ENCODE measurements at regions not wholly inside any gene's neighbourhood (a gene's known extent, or its start where the extent isn't known, plus 50 kb on each side); places are given as distances from the start of the nearest gene placed in this dataset.

DNA sequence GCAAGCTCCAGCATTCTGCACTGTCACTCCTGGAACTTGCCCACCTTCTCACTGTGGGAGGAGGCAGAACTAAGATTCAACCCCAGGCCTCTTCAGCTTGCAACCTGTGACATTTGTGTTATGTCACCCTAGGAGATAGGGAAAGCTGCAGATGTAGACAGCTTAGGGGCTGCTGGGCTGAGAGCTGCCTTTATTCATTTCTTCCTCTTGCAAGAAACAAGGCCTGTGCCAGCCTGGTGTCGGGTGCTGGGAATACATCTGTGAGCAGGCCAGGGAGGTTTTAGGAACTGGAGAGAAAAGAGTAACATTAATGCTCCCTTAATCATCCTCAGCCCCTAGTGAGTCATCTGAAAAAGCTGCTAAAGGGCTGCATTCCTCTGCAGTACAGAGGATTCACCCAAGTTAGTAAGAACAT, 101.8 kb downstream of the FGF18 start:
- H3K27ac ChIP-seq: no peak overlapping the region
- no peaks in the 10 kb centered on the region for H3K36me3 ChIP-seq
- no peaks in the 10 kb centered on the region for H3K4me1 ChIP-seq (ENCODE audit: control insufficient read depth in 1 of 2, insufficient read depth in 1 of 2, low read depth in 1 of 2, low read length in 1 of 2)
- H3K27me3 ChIP-seq: peaks cover 4% of the 10 kb centered on the region
- no peak overlapping the region for H3K4me3 ChIP-seq (ENCODE audit: low read depth in 1 of 2, low read length in 1 of 2)
- no peaks in the 10 kb centered on the region for H3K9me3 ChIP-seq
- TF ChIP-seq CTCF (IDR thresholded peaks at IDR 0.05): no peak

GRCh38 chr5:171521679-171522078, 102.2 kb downstream of the FGF18 start:
- no peaks in the 10 kb centered on the region for H3K36me3 ChIP-seq
- no peak for TF ChIP-seq CTCF (IDR thresholded peaks at IDR 0.05)
- no peak overlapping the region for H3K4me3 ChIP-seq (ENCODE audit: low read depth in 1 of 2, low read length in 1 of 2)
- H3K9me3 ChIP-seq: no peaks in the 10 kb centered on the region
- H3K27ac ChIP-seq: no peak overlapping the region
- H3K4me1 ChIP-seq (ENCODE audit: control insufficient read depth in 1 of 2, insufficient read depth in 1 of 2, low read depth in 1 of 2, low read length in 1 of 2): no peaks in the 10 kb centered on the region
- peaks cover 4% of the 10 kb centered on the region for H3K27me3 ChIP-seq

- H3K27me3 ChIP-seq: peaks cover 4% of the 10 kb centered on the region
- H3K4me3 ChIP-seq (ENCODE audit: low read depth in 1 of 2, low read length in 1 of 2): no peak overlapping the region
- no peaks in the 10 kb centered on the region for H3K9me3 ChIP-seq
- H3K4me1 ChIP-seq (ENCODE audit: control insufficient read depth in 1 of 2, insufficient read depth in 1 of 2, low read depth in 1 of 2, low read length in 1 of 2): no peaks in the 10 kb centered on the region
- TF ChIP-seq CTCF (IDR thresholded peaks at IDR 0.05): no peak
- no peaks in the 10 kb centered on the region for H3K36me3 ChIP-seq
- H3K27ac ChIP-seq: no peak overlapping the region
Observed at GRCh38 chr5:171523781-171524180, 104.3 kb downstream of the FGF18 start.

GRCh38 chr5:171524466-171524865, 105.0 kb downstream of the FGF18 start:
- Histone ChIP-seq H3K36me3 (no peaks in the 10 kb centered on the region), H3K27me3 (peaks cover 4% of the 10 kb centered on the region), H3K27ac (no peak overlapping the region), H3K4me3 (ENCODE audit: low read depth in 1 of 2, low read length in 1 of 2) (no peak overlapping the region), H3K4me1 (ENCODE audit: control insufficient read depth in 1 of 2, insufficient read depth in 1 of 2, low read depth in 1 of 2, low read length in 1 of 2) (no peaks in the 10 kb centered on the region), H3K9me3 (no peaks in the 10 kb centered on the region)
- no peak for TF ChIP-seq CTCF (IDR thresholded peaks at IDR 0.05)

- Histone ChIP-seq H3K27me3 (peaks cover 4% of the 10 kb centered on the region), H3K27ac (no peak overlapping the region), H3K4me3 (ENCODE audit: low read depth in 1 of 2, low read length in 1 of 2) (no peak overlapping the region), H3K9me3 (no peaks in the 10 kb centered on the region), H3K4me1 (ENCODE audit: control insufficient read depth in 1 of 2, insufficient read depth in 1 of 2, low read depth in 1 of 2, low read length in 1 of 2) (no peaks in the 10 kb centered on the region), H3K36me3 (no peaks in the 10 kb centered on the region)
- no peak for TF ChIP-seq CTCF (IDR thresholded peaks at IDR 0.05)
Observed at GRCh38 chr5:171525085-171525484, 105.6 kb downstream of the FGF18 start.

GRCh38 chr5:171528036-171528435, 108.6 kb downstream of the FGF18 start:
- Histone ChIP-seq H3K9me3 (no peaks in the 10 kb centered on the region), H3K4me1 (ENCODE audit: control insufficient read depth in 1 of 2, insufficient read depth in 1 of 2, low read depth in 1 of 2, low read length in 1 of 2) (no peaks in the 10 kb centered on the region), H3K27me3 (peaks cover 33% of the 10 kb centered on the region), H3K36me3 (no peaks in the 10 kb centered on the region), H3K27ac (no peak overlapping the region), H3K4me3 (ENCODE audit: low read depth in 1 of 2, low read length in 1 of 2) (no peak overlapping the region)
- no peak for TF ChIP-seq CTCF (IDR thresholded peaks at IDR 0.05)
